Osteoblast (primary cell): ENCODE measurements at regions not wholly inside any gene's neighbourhood (a gene's known extent, or its start where the extent isn't known, plus 50 kb on each side); places are given as distances from the start of the nearest gene placed in this dataset.
"Not testable (repeated sequence)": the region's sequence is repeated elsewhere in the genome, so short reads cannot be mapped to it uniquely, and the experiment has no call there.

ENCODE experiments used
- DNase-seq: peaks from one replicate; pipeline ENCODE4 v3.0.0; 2011; ENCODE audit warnings: low spot score, mixed read lengths; ENCODE audit not compliant: insufficient read length; ENCODE audit errors: missing footprints
- H2AFZ ChIP-seq: 2 replicates; pipeline ENCODE4 v1.6.0; 2011; ENCODE audit warnings: mild to moderate bottlenecking, low read length
- H3K27ac ChIP-seq: 2 replicates; pipeline ENCODE4 v1.5.1; 2011; ENCODE audit warnings: mild to moderate bottlenecking, low read depth, low read length, moderate library complexity
- H3K27me3 ChIP-seq: 2 replicates; pipeline ENCODE4 v1.6.0; 2012; ENCODE audit warnings: mild to moderate bottlenecking, control low read depth, inconsistent platforms, low read length, moderate library complexity; ENCODE audit not compliant: insufficient read depth
- H3K36me3 ChIP-seq: 2 replicates; pipeline ENCODE4 v1.5.1; 2011; ENCODE audit warnings: mild to moderate bottlenecking, low read length, control low read depth, moderate library complexity; ENCODE audit not compliant: insufficient read depth
- H3K4me1 ChIP-seq: 2 replicates; pipeline ENCODE4 v1.5.1; 2011; ENCODE audit warnings: mild to moderate bottlenecking, low read length, control low read depth, moderate library complexity; ENCODE audit not compliant: insufficient read depth
- H3K4me2 ChIP-seq: 2 replicates; pipeline ENCODE4 v1.6.0; 2011; ENCODE audit warnings: mild to moderate bottlenecking, low read length; ENCODE audit not compliant: insufficient read depth
- H3K4me3 ChIP-seq: fragments of 200-600 bp; sonication (generic); 3 replicates; pipeline ENCODE4 v1.5.1; 2012; ENCODE audit warnings: mild to moderate bottlenecking, low read length, inconsistent platforms; ENCODE audit not compliant: insufficient read depth
- H3K79me2 ChIP-seq: 2 replicates; pipeline ENCODE4 v1.6.0; 2012; ENCODE audit warnings: mild to moderate bottlenecking, low read length, control low read depth, inconsistent platforms; ENCODE audit not compliant: insufficient read depth
- H3K9me3 ChIP-seq: 2 replicates; pipeline ENCODE4 v1.5.1; 2011; ENCODE audit warnings: low read depth, low read length, control low read depth
- H4K20me1 ChIP-seq: 2 replicates; pipeline ENCODE4 v1.6.0; 2012; ENCODE audit warnings: mild to moderate bottlenecking, low read length, control low read depth; ENCODE audit not compliant: insufficient read depth
- TF ChIP-seq, protein P1 (sequence below): IDR thresholded peaks from 2 replicates; pipeline ENCODE4 v1.5.1; 2011; ENCODE audit warnings: mild to moderate bottlenecking, low read depth, low read length, moderate library complexity; ENCODE audit errors: extremely low read depth

DNA sequence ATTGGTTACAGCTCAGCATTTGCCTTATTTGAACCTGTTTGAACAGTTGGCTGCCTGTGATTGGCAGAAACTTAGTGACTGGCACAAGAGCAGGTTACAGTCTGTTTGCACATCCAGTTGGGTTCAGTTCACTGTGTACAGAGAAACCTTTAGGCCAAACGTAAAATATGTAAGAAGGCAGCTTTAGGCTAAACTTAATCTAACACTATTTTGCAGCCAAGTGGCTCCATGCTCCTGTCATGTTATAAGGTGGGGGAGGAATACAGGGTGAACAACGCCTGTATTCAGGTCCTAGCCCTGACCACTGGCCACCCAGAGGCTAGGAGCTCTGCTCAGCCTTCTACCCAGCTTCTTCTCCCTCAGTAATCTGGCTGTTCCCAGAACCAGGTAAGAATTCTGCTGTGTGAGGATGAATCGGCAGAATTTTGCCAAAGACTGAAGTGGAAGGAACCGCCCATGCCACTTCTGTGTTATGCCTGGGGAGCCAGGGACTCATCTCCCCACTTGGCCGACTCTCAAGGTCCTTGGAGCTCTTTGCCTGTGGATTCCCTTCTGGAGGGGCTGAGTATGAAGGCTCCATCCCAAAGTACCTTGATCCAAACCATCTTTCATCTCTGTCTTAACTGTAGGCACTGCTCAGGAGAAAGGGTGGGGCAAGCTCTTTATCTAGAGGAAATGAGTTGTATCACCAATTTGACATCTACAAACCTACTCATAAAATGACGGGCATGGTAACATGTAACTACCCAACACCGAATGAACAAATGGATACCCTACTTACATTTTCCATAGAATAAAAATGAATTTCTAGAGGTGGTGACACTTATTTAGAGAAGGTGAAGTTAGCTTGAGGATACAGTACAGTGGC, 164.4 kb upstream of the NAMPT start:
- no peak for DNase-seq
- Histone ChIP-seq H3K79me2 (no peaks in the 10 kb centered on the region), H3K4me3 (no peak overlapping the region), H3K4me2 (no peak overlapping the region), H3K9me3 (no peaks in the 10 kb centered on the region), H4K20me1 (no peaks in the 10 kb centered on the region), H3K36me3 (no peaks in the 10 kb centered on the region), H3K27ac (no peak overlapping the region), H2AFZ (no peak overlapping the region), H3K27me3 (peaks cover 2% of the 10 kb centered on the region), H3K4me1 (no peaks in the 10 kb centered on the region)
- TF ChIP-seq, protein P1, sequence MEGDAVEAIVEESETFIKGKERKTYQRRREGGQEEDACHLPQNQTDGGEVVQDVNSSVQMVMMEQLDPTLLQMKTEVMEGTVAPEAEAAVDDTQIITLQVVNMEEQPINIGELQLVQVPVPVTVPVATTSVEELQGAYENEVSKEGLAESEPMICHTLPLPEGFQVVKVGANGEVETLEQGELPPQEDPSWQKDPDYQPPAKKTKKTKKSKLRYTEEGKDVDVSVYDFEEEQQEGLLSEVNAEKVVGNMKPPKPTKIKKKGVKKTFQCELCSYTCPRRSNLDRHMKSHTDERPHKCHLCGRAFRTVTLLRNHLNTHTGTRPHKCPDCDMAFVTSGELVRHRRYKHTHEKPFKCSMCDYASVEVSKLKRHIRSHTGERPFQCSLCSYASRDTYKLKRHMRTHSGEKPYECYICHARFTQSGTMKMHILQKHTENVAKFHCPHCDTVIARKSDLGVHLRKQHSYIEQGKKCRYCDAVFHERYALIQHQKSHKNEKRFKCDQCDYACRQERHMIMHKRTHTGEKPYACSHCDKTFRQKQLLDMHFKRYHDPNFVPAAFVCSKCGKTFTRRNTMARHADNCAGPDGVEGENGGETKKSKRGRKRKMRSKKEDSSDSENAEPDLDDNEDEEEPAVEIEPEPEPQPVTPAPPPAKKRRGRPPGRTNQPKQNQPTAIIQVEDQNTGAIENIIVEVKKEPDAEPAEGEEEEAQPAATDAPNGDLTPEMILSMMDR, result no peak

DNA sequence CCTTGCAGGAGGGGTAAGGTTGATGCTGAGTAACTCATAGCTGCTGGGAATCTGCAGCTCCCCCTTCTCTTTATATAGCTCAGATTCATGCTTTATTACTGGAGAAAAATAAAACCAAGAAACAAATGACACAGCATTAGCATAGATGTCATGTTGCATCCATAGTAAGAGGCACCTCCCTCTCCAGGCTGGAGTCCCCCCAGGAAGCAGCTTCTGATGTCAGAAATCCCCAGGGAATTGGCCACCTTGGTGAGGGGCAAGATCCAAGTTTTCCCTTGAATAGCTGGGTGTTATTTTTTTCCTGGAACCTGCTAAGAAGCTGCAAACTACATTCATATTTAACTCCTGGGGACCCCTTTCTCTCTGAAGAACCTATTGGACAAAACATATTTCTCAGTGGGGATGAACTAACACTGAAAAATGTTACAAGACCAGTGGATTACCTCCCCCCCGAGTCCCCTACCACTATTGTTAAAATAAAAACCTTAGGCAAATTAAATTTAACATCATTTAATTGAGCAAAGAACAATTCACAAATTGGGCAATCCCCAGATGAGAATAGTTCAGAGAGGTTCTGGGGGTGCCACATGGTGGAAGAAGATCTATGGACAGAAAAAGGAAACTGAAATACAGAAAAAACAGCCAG, 163.7 kb upstream of the NAMPT start:
- Histone ChIP-seq H3K36me3 (no peaks in the 10 kb centered on the region), H3K27me3 (peaks cover 2% of the 10 kb centered on the region), H3K4me2 (no peak overlapping the region), H3K9me3 (no peaks in the 10 kb centered on the region), H4K20me1 (no peaks in the 10 kb centered on the region), H3K4me3 (no peak overlapping the region), H3K27ac (no peak overlapping the region), H3K4me1 (no peaks in the 10 kb centered on the region), H3K79me2 (no peaks in the 10 kb centered on the region), H2AFZ (no peak overlapping the region)
- TF ChIP-seq, protein P1, result no peak
- DNase-seq, result peak; percentile 14

DNA sequence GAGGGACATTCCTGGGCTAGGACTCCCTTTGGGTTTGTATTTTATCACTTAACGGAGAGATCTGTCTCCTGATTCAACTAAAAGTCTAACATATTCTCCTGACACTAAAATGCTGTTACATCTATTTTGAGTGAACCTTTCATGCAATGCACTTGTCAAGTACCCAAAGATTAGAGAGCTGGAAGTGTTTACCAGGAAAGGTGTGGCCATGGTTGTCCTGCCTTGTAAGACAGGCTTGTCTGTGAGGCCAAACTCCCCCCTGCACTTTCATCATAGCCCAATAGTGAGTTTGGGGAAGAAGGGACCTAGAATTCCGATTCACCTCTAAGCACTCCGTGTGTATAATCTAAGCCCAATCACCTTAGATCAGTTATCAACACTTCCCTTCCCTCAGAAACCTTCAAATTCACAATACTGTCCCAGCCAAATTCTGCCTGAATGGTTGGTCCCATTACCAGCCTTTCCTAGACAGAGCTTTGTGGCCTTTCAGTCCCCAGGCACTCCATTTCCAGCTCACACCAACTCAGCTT, 162.6 kb upstream of the NAMPT start:
- H2AFZ ChIP-seq, result no peak overlapping the region
- peaks cover 2% of the 10 kb centered on the region for H3K27me3 ChIP-seq
- no peaks in the 10 kb centered on the region for H3K79me2 ChIP-seq
- DNase-seq, result no peak
- no peaks in the 10 kb centered on the region for H3K9me3 ChIP-seq
- TF ChIP-seq, protein P1, result no peak
- H4K20me1 ChIP-seq, result no peaks in the 10 kb centered on the region
- H3K4me2 ChIP-seq, result no peak overlapping the region
- no peaks in the 10 kb centered on the region for H3K36me3 ChIP-seq
- no peaks in the 10 kb centered on the region for H3K4me1 ChIP-seq
- H3K27ac ChIP-seq, result no peak overlapping the region
- H3K4me3 ChIP-seq, result no peak overlapping the region

DNA sequence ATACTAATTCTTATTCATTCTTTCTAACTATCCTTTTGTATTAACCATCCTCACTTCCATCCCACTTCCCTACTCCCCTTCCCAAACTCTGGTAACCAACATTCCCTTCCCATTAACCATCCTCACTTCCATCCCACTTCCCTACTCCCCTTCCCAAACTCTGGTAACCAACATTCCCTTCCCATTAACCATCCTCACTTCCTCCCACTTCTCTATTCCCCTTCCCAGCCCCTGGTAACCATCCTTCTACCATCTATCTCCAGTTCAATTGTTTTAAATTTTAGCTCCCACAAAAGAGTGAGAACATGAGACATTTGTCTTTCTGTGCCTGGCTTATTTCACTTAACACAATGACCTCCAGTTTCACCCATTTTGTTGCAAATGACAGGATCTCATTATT, 160.6 kb upstream of the NAMPT start:
- not testable (repeated sequence) for H3K9me3 ChIP-seq, H3K4me2 ChIP-seq, H3K79me2 ChIP-seq, H3K36me3 ChIP-seq, H2AFZ ChIP-seq, H3K4me1 ChIP-seq, H3K4me3 ChIP-seq, DNase-seq, H3K27me3 ChIP-seq, H4K20me1 ChIP-seq, H3K27ac ChIP-seq
